Retinal pigment epithelial cell (primary cell): ENCODE measurements at regions not wholly inside any gene's neighbourhood (a gene's known extent, or its start where the extent isn't known, plus 50 kb on each side); places are given as distances from the start of the nearest gene placed in this dataset.

Source experiments
- DNase-seq: peaks from one replicate; pipeline ENCODE4 v3.0.0-alpha.2; 2010; ENCODE audit warnings: low read depth
- H3K4me3 ChIP-seq: 2 replicates; pipeline ENCODE4 v1.5.1; 2011; ENCODE audit warnings: mild to moderate bottlenecking, low read length, control low read depth, moderate library complexity
- CTCF ChIP-seq: conservative IDR thresholded peaks from 2 replicates; pipeline ENCODE4 v1.5.1; 2011; ENCODE audit warnings: low read depth, low read length, control low read depth, inconsistent platforms

- H3K4me3 ChIP-seq = no peak overlapping the region
- TF ChIP-seq CTCF = no peak
- DNase-seq = no peak
Observed at GRCh38 chr2:16840496-16841172, 175.0 kb upstream of the CYRIA start.

GRCh38 chr2:16832910-16833309 lies 167.3 kb upstream of the CYRIA start:
- H3K4me3 ChIP-seq = no peak overlapping the region
- no peak for TF ChIP-seq CTCF
- DNase-seq = no peak

GRCh38 chr2:16828828-16829160 lies 163.2 kb upstream of the CYRIA start:
- no peak for DNase-seq
- no peak overlapping the region for H3K4me3 ChIP-seq
- no peak for TF ChIP-seq CTCF

GRCh38 chr2:16828044-16828827 lies 162.6 kb upstream of the CYRIA start:
- no peak for DNase-seq
- TF ChIP-seq CTCF = no peak
- no peak overlapping the region for H3K4me3 ChIP-seq

- H3K4me3 ChIP-seq = no peak overlapping the region
- no peak for DNase-seq
- no peak for TF ChIP-seq CTCF
Observed at GRCh38 chr2:16824472-16824871, 158.8 kb upstream of the CYRIA start.

- no peak for DNase-seq
- no peak for TF ChIP-seq CTCF
- no peak overlapping the region for H3K4me3 ChIP-seq
Observed at GRCh38 chr2:16821692-16822091, 156.1 kb upstream of the CYRIA start.

- no peak overlapping the region for H3K4me3 ChIP-seq
- no peak for DNase-seq
- TF ChIP-seq CTCF = no peak
Observed at GRCh38 chr2:16818203-16818556, 152.5 kb upstream of the CYRIA start.
